ENCODE measurements at regions not wholly inside any gene's neighbourhood (a gene's known extent, or its start where the extent isn't known, plus 50 kb on each side); places are given as distances from the start of the nearest gene placed in this dataset.

DNA sequence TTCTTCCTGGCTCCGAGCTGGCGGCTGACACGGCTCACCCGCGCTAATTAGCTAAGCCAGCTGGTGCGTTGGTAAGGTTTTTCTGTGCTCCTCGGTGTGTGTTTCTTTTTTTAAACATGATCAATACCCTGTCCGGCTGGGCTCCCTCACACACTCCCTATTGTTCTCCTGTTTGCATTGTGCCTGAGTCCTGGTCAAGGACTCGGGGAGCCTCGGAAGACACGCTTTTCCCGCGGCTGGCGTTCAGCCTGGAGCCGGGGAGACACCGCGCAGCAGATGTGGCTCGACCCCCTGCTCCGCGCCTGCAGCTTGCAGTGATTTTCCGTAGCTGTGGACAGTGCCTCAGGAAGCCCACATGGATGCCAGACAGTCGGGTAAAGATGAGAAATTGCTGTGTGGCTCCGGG lies 454.9 kb upstream of the CADM1 start:
- TF ChIP-seq, protein P1, sequence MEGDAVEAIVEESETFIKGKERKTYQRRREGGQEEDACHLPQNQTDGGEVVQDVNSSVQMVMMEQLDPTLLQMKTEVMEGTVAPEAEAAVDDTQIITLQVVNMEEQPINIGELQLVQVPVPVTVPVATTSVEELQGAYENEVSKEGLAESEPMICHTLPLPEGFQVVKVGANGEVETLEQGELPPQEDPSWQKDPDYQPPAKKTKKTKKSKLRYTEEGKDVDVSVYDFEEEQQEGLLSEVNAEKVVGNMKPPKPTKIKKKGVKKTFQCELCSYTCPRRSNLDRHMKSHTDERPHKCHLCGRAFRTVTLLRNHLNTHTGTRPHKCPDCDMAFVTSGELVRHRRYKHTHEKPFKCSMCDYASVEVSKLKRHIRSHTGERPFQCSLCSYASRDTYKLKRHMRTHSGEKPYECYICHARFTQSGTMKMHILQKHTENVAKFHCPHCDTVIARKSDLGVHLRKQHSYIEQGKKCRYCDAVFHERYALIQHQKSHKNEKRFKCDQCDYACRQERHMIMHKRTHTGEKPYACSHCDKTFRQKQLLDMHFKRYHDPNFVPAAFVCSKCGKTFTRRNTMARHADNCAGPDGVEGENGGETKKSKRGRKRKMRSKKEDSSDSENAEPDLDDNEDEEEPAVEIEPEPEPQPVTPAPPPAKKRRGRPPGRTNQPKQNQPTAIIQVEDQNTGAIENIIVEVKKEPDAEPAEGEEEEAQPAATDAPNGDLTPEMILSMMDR (IDR thresholded peaks at IDR 0.05; ENCODE audit: low read length), result no peak
- TF ChIP-seq EZH2 (IDR thresholded peaks at IDR 0.05; ENCODE audit: borderline replicate concordance, low read length), result no peak

Data from OCI-LY1 (cell line).